HG03025 (cell line): ENCODE measurements at regions not wholly inside any gene's neighbourhood (a gene's known extent, or its start where the extent isn't known, plus 50 kb on each side); places are given as distances from the start of the nearest gene placed in this dataset.

Source experiments
- ATAC-seq: cut with Tn5 transposase; IDR thresholded peaks from one replicate; pipeline ENCODE4 v1.9.1; 2021; ENCODE audit warnings: mild to moderate bottlenecking, moderate library complexity; ENCODE audit not compliant: unreplicated experiment, low FRiP score

- ATAC-seq, result no peak
Measured at GRCh38 chr2:111698089-111698488, 185.9 kb downstream of the ANAPC1 start.

- no peak for ATAC-seq
Measured at GRCh38 chr2:111698743-111699554, 185.0 kb downstream of the ANAPC1 start.

GRCh38 chr2:111701266-111701665 is 182.7 kb downstream of the ANAPC1 start:
- no peak for ATAC-seq

GRCh38 chr2:111701798-111702118 is 182.2 kb downstream of the ANAPC1 start:
- ATAC-seq, result no peak

GRCh38 chr2:111702119-111702803 is 181.7 kb downstream of the ANAPC1 start:
- ATAC-seq, result no peak

GRCh38 chr2:111702804-111703196 is 181.2 kb downstream of the ANAPC1 start:
- no peak for ATAC-seq

- no peak for ATAC-seq
Measured at GRCh38 chr2:111703759-111704158, 180.2 kb downstream of the ANAPC1 start.

- no peak for ATAC-seq
Measured at GRCh38 chr2:111704246-111704645, 179.7 kb downstream of the ANAPC1 start.

GRCh38 chr2:111705239-111705638 is 178.8 kb downstream of the ANAPC1 start:
- no peak for ATAC-seq

GRCh38 chr2:111705711-111706336 is 178.2 kb downstream of the ANAPC1 start:
- peak; percentile 91 for ATAC-seq

GRCh38 chr2:111706481-111707001 is 177.5 kb downstream of the ANAPC1 start:
- ATAC-seq, result peak; percentile 3

GRCh38 chr2:111707700-111708099 is 176.3 kb downstream of the ANAPC1 start:
- ATAC-seq, result no peak

- ATAC-seq, result no peak
Measured at GRCh38 chr2:111708476-111709180, 175.4 kb downstream of the ANAPC1 start.

- ATAC-seq, result no peak
Measured at GRCh38 chr2:111709321-111709720, 174.7 kb downstream of the ANAPC1 start.

GRCh38 chr2:111710085-111710484 is 173.9 kb downstream of the ANAPC1 start:
- ATAC-seq, result no peak

- ATAC-seq, result no peak
Measured at GRCh38 chr2:111710613-111711012, 173.4 kb downstream of the ANAPC1 start.

GRCh38 chr2:111711270-111711669 is 172.7 kb downstream of the ANAPC1 start:
- no peak for ATAC-seq

- no peak for ATAC-seq
Measured at GRCh38 chr2:111712361-111712760, 171.6 kb downstream of the ANAPC1 start.

- no peak for ATAC-seq
Measured at GRCh38 chr2:111712940-111713515, 171.0 kb downstream of the ANAPC1 start.
